ENCODE measurements at regions not wholly inside any gene's neighbourhood (a gene's known extent, or its start where the extent isn't known, plus 50 kb on each side); places are given as distances from the start of the nearest gene placed in this dataset.
"Not testable (repeated sequence)": the region's sequence is repeated elsewhere in the genome, so short reads cannot be mapped to it uniquely, and the experiment has no call there.

DNA sequence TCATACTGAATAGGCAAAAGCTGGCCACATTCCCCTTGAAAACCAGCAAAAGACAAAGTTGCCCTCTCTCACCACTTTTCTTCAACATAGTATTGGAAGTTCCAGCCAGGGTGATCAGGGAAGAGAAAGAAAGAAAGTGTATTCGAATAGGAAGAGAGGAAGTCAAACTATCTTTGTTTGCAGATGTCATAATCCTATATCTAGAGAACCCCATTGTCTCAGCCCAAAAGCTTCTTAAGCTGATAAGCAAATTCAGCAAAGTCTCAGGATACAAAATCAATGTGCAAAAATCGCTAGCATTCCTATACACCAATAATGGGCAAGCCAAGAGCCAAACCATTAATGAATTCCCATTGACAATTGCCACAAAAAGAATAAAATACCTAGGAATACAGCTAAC, 95.0 kb downstream of the CAPZA3 start:
- TF ChIP-seq POLR2AphosphoS5 (IDR thresholded peaks at IDR 0.05), result not testable (repeated sequence)
- TF ChIP-seq, protein P1, sequence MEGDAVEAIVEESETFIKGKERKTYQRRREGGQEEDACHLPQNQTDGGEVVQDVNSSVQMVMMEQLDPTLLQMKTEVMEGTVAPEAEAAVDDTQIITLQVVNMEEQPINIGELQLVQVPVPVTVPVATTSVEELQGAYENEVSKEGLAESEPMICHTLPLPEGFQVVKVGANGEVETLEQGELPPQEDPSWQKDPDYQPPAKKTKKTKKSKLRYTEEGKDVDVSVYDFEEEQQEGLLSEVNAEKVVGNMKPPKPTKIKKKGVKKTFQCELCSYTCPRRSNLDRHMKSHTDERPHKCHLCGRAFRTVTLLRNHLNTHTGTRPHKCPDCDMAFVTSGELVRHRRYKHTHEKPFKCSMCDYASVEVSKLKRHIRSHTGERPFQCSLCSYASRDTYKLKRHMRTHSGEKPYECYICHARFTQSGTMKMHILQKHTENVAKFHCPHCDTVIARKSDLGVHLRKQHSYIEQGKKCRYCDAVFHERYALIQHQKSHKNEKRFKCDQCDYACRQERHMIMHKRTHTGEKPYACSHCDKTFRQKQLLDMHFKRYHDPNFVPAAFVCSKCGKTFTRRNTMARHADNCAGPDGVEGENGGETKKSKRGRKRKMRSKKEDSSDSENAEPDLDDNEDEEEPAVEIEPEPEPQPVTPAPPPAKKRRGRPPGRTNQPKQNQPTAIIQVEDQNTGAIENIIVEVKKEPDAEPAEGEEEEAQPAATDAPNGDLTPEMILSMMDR (IDR thresholded peaks at IDR 0.05), result not testable (repeated sequence)
